ENCODE measurements at regions not wholly inside any gene's neighbourhood (a gene's known extent, or its start where the extent isn't known, plus 50 kb on each side); places are given as distances from the start of the nearest gene placed in this dataset.

- DNase-seq: no peak
These were observed 476.1 kb upstream of the MGMT start for GRCh38 chr10:128990986-128991385.

GRCh38 chr10:128992770-128993169, 474.3 kb upstream of the MGMT start:
- no peak for DNase-seq

DNA sequence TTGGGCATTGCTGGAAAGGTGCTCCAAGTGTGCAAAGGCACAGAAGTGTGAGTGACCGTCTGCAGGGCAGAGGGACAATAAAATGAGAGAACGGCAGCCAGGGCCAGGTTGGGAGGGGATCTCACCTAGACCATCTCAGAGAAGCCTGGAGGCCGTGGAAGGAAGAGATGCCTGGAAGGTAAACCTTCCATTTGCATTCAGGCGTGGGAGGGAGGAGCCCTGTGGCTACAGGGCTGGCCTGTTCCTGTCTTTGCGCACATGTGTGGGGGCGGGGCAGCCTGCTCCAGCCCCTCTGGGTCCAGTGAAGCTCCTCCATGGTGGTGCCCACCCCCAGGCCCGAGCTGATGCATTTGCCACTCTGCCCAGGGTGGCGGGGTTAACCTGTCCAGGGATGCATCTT, 473.6 kb upstream of the MGMT start:
- DNase-seq: no peak

DNA sequence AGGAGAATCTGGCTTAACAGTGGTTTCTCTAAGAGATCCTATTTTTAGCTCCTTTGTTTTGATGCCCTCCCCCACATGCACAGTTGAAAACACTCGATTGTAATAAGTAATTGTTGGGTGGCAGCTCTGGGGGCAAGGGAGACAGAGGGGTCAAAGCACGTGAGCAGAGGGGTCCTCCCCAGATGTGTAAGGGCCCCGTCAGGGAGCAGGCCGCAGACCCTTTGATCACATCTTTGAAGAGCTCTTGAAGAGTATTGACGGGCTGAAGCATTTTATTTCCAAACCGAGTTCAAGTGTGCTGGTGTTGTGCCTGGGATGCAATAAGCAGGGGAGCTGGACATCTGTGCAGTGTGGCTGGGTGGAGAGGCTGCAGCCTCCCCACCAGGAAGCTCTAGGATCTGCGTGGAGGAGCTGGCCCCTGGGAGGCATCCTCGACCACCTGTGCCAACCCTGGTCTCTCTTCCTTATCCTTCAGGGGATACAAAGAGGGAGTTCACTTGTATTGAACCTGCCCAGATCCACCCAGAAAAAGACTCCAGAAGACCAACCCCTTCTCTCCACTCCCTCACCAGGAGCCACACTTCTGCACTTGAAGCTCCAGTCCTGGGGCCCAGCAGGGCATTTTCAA, 473.0 kb upstream of the MGMT start:
- peak in 1 of 2 experiments; percentile 27 for DNase-seq

GRCh38 chr10:128994598-128995143, 472.4 kb upstream of the MGMT start:
- DNase-seq: no peak

DNA sequence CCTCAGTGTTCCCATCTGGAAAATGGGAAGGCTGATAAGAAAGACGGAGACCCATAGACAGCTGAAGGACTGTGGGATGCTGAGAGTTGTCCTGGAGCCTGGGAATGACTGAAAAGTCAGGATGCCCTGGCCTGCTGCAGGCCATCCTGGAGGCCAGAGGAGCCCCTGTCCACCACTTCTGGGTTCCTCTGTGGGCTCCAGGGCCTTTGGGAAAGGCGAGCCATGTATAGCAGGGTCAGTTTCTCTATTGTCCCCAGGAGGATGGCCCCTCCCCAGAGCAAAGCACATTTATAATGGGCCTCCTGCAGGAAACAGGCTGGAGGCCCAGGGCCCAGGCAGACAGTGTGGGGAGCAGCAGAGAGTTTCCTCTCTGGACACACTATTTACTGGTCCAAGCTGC, 471.4 kb upstream of the MGMT start:
- DNase-seq: no peak

GRCh38 chr10:128996092-128996491, 470.9 kb upstream of the MGMT start:
- DNase-seq: no peak

DNA sequence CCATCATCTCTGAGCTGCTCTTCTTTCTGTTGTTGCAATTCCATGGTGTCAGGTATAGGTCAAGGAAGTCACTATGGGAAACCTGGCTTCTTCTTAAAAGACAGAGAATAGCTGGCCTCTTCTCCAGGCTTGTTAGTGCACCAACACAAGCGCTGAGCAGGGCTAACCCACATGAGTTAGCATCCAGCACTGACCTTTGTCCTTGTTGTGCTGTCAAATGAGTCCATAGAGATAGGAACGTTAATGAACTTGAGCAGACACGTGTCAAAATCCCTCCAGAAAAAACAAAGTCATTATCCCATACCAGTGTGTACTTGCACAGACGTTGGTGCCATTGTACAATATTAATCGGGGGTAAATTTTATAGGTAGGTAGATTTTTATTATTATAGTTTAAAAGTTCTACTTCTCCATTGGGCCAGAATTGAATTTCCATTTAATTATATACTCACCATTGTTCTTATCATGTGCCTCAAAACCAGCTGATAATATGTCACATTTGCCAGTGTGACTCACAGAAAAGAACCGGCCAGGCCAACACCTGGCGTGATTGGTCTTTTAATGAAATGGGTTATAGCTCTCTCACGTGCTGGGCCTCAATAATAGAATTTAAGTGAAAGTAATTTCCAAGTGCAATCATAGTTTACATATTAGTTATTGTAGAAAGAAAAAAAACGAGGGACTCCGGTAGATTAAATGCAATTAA, 468.8 kb upstream of the MGMT start:
- DNase-seq: no peak

DNA sequence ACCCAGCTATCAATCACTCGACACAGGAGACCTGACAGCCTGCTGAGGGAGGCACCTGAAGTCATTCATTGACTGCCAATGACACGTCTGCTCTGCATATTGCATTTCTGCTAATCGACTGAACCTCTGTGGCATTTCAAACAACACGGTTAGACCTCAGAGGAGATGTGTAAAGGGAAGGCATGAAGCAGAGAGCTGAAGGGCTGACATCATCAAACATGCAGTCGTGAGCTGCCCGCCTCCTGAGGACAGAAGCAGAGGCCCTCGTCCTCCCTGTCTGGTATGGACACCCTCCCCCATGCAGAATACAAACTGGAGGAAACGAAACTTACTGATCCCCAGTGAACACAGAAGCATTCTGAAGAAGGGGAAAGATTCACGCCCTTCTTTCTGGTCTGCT, 462.6 kb upstream of the MGMT start:
- no peak for DNase-seq

- no peak for DNase-seq
These were observed 462.0 kb upstream of the MGMT start for GRCh38 chr10:129005080-129005479.

DNA sequence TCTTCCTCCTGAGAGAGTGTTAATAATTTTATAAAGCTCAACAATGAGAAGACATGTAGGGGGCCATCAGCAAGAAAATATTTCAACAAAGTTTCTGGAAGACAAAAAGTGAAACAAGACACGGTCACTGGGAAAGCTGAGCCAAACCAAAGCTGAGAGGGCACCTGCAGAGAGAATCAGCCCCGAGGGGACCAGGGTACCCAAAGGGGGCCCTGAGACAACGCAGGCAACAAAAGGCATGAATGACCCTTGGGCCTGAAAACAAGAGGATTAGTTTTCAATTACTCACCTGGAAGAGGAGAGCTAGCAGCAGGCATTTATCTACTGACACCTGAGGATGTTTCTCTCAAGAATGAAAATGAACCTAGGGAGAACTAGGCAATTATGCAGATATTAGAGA, 461.2 kb upstream of the MGMT start:
- DNase-seq: no peak

GRCh38 chr10:129018511-129018910, 448.5 kb upstream of the MGMT start:
- no peak for DNase-seq

DNA sequence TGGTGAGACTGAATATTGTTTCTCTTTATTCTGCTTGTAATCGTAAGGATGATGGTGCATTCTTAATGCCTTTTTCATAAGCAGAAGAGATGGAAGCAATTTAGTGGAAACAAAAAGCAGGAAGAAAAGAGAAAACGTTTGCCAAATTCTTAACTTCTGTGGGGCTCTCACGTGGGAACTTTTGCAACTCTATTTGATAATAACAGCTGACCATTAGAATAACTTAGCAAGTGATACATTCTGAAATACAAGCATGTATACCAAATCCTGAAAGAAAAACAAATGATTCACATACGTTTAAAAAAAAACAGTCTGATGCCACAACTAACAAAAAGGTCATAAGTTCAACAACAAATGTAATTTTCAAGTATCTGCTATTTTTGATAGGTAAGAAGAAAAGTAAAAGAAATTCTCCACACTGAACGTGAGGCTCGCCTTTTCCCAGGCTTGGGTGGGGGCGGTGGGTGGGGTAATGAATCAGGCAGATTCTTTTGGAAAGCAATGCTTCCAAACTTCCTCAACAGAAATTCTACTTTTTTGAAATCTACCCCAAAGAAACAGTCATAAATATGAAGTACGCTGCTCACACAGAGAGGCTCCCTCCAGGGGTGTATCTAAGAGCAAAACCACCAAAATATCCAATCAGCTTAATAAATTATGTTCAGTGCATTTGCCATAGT, 446.2 kb upstream of the MGMT start:
- DNase-seq: no peak

DNA sequence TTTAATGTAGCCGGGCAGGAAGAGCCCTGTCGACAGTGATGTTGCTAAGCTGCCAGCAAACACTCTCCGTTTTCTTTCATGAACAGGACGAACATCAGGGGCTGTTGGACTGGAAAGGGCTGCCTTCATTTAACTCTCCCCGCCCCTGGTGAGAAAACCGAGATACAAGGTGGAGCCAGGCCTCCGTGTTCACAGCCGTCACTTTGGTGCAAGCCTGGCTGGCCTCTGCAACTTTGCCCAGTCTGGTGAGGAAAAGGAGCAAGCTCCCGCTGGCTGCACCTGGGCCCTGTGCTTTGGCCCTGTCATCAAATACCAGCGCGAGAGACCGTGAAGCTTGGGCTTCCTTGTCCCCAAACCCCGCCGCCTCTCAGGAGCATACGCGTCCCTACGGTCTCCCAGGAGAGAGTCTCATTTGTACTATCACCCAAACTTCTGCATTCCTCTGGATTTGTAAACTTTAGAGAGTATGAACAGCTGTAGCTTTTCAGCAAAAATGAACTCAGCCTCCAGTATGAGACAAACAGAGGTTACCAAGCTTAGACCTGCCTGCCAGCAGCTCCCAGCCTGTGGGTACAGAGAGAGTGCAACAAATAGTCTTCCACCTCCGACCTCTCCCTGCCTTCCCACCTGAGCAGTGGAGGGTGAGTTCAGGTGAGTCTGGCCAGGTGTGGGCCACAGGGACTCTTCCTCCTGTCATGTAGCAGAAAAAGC, 445.3 kb upstream of the MGMT start:
- DNase-seq: no peak

- DNase-seq: no peak
These were observed 444.0 kb upstream of the MGMT start for GRCh38 chr10:129023082-129023481.

DNA sequence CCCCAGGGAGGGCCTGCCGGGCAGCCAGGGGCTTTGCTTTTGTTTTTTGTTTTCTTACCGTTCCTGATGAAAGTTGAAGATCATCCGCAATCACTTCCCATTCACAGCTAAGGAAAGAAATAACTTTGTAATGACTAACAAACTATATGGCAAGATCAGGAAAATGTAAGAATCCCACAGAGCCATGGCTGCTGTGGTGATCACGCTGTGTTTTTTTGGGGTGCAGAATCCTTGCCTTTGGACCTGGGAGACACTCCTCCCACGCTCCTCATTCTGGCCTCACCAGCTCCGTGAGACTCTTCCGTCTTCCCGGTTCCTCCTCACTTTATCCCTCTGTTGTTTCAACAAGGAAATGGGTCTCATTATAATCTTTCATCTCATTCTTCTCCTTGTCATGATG, 443.0 kb upstream of the MGMT start:
- no peak for DNase-seq

GRCh38 chr10:129025787-129026186, 441.3 kb upstream of the MGMT start:
- DNase-seq: no peak

- DNase-seq: peak in 1 of 2 experiments; percentile 13
These were observed 439.1 kb upstream of the MGMT start for GRCh38 chr10:129027906-129028305.

DNA sequence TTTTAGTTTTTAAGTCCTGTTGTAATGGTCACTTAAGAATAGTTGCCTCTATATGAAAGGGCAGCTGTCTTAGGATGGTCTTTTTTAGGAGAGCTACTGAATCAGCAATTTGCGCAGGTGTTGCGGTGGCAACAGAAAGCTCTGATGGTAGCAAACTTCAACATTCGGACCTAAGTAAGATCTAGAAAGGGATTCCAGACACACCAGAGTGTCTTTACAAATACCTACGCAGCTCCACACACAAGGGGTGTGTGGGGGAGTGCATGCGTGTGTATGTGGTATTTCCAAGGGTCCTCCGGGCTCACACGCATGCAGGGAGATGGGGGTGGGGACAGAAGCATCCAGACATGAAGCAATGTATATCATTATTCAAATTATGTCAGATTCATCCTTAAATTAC, 438.6 kb upstream of the MGMT start:
- DNase-seq: no peak

DNA sequence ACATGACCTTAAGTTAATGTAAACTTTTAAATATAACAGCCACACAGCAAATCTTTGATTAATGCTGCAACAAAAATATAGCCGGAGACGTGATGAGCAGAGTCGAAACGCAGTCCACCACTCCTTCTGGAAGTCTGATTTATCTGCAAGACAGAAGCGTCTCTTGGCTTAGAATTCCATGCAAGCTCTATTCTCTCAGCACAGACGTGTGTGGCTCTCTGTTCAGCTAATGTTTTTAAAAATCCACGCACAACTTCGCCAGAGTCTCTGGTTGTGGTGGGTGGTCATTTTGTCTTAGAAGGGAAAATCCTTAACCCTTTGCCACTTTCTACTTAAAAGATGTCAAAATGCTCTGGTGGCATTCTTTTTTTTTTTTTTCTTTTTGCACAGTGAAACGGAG, 438.0 kb upstream of the MGMT start:
- DNase-seq: no peak

- DNase-seq: no peak
These were observed 437.0 kb upstream of the MGMT start for GRCh38 chr10:129029851-129030602.

DNA sequence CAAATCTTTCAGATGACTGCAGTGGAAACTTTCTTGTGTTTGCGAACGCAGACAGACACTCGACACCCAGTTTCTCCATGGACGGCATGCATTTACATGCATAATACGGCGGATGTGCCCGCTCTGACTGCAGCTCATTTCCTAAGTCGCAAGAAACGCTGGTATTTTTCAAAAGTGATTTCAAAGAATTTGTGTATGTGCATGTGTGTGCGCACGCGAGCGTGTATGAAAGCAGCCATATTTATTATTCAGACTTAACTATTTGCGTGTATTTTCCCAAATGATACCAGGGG, 436.5 kb upstream of the MGMT start:
- DNase-seq: no peak

All from NCI-H524 (cell line).